Spleen (tissue), 11 donors: ENCODE measurements at regions not wholly inside any gene's neighbourhood (a gene's known extent, or its start where the extent isn't known, plus 50 kb on each side); places are given as distances from the start of the nearest gene placed in this dataset.

ENCODE experiments used
- DNase-seq: peaks from one replicate; pipeline ENCODE4 v3.0.0-alpha.2; 2020
- H3K27ac ChIP-seq, 8 donors: fragments of 200-600 bp; sonication (generic) in 7 of 8; 1 replicate in 4 of 8; 2 replicates in 4 of 8; pipeline versions ENCODE4 v1.5.0 to v1.8.0; 2016 to 2021; ENCODE audit warnings: inconsistent platforms in 4 of 8, mild to moderate bottlenecking in 4 of 8, moderate library complexity in 1 of 8
- H3K27me3 ChIP-seq, 7 donors: fragments of 200-600 bp; sonication (generic) in 6 of 7; replicated peaks in 1 of 7; 1 replicate in 4 of 7; 2 replicates in 3 of 7; pipeline versions ENCODE4 v1.5.0 to v1.8.0; 2016 to 2021; ENCODE audit warnings: inconsistent platforms in 3 of 7, mild to moderate bottlenecking in 1 of 7
- H3K36me3 ChIP-seq, 6 donors: fragments of 200-600 bp; sonication (generic) in 5 of 6; 1 replicate in 4 of 6; 2 replicates in 2 of 6; pipeline versions ENCODE4 v1.5.0 to v1.8.0; 2016 to 2021; ENCODE audit warnings: inconsistent platforms in 2 of 6
- H3K4me1 ChIP-seq, 6 donors: fragments of 200-600 bp; sonication (generic) in 5 of 6; 1 replicate in 3 of 6; 2 replicates in 3 of 6; pipeline versions ENCODE4 v1.5.0 to v1.8.0; 2016 to 2021; ENCODE audit warnings: inconsistent platforms in 3 of 6
- H3K4me3 ChIP-seq, 8 donors: fragments of 200-600 bp; sonication (generic) in 7 of 8; 1 replicate in 4 of 8; 2 replicates in 4 of 8; pipeline versions ENCODE4 v1.5.0 to v1.8.0; 2016 to 2021; ENCODE audit warnings: inconsistent platforms in 4 of 8, mild to moderate bottlenecking in 4 of 8, moderate library complexity in 2 of 8
- H3K9me3 ChIP-seq, 8 donors: fragments of 200-600 bp; sonication (generic) in 7 of 8; 1 replicate in 4 of 8; 2 replicates in 4 of 8; pipeline versions ENCODE4 v1.5.0 to v1.8.0; 2016 to 2021; ENCODE audit warnings: inconsistent platforms in 4 of 8
- POLR2A ChIP-seq, 3 donors: fragments of 450-650 bp; IDR thresholded peaks; one replicate each; pipeline ENCODE4 v1.5.1; 2017; ENCODE audit warnings: antibody characterized with exemption in 3 of 3, mild to moderate bottlenecking in 1 of 3
- POLR2AphosphoS5 ChIP-seq, 3 donors: sonication (generic); formaldehyde crosslinking; IDR thresholded peaks; one replicate each; pipeline ENCODE4 v1.5.1; 2017; ENCODE audit warnings: antibody characterized with exemption in 3 of 3
- WGBS, 5 donors: extraction: QIAGEN DNeasy Blood & Tissue Kit in 3 of 5; methylation state at CpG; one replicate each; pipeline versions ENCODE4 v1.1.5 to v1.1.7; 2013 to 2018; 5-methylcytosine and 5-hydroxymethylcytosine counted together
- intact Hi-C: fragments of 100-400 bp; cut with DNase I; formaldehyde crosslinking; loops from one replicate; pipeline ENCODE4 v1.15.0; 2023; ENCODE audit warnings: low total_unique reads
- TF ChIP-seq, protein P1 (sequence below), 11 experiments: fragments of 200-600 bp in 7 of 11; fragments of 450-650 bp in 4 of 11; sonication (generic) in 4 of 11; IDR thresholded peaks in 8 of 11; conservative IDR thresholded peaks in 3 of 11; 1 replicate in 7 of 11; 2 replicates in 4 of 11; pipeline versions ENCODE4 v1.4.0 to v1.8.0; 2016 to 2021; ENCODE audit warnings: antibody characterized with exemption in 11 of 11, inconsistent platforms in 4 of 11, mild to moderate bottlenecking in 1 of 11
- donor health status: healthy with polysubstance abuse.
- donor health status: DM: no; HTN: no; CAD: no; lungs with moderate emphysema.
- donor health status: DM: no; HTN: no; CAD: no.
- donor health status: Bipolar disorder and iron deficiency.
- donor health status: healthy.
- donor health status: DM: no; HTN: no; CAD: no.
- donor health status: DM: yes; HTN: yes; CAD: no.

DNA sequence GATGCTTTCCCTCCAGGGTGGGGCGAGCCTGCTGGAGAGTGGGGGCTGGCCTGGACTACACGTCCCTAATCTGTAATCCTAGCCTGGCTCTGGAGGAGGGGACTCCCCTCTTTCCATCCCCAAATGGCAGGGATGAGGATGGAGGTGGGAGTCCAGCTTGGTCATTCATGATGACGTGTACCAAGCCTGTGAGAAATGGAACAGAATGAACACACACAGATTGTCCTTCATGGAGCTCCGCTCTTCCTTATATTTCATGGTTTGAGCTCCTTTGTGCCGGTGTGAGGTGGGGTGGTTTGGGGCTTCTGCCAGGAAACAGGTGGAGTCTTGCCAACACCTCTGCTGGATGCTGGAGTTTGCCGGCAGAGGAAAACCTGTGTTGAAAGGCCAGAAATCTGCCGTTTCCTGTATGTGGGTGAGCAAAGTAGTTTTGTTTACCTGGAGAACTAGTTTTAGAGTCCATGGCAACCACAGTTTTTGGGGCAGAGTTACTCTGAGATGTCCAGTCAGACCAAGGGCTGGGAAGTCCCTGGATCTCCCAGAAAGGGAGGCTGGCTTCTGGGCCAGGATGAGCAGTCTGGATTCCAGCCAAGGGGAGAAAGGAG, 417.6 kb upstream of the MEX3C start:
- H3K4me3 ChIP-seq, result no peak overlapping the region
- H3K4me1 ChIP-seq, result peaks cover 0 to 3% (median 0%) of the 10 kb centered on the region in 6 donors
- no peaks in the 10 kb centered on the region for H3K9me3 ChIP-seq
- DNase-seq, result no peak
- H3K27ac ChIP-seq, result no peak overlapping the region
- H3K36me3 ChIP-seq, result no peaks in the 10 kb centered on the region
- 60 to 68% (median 63%) methylated on average over 7 of the region's 7 CpGs for WGBS, 5 donors
- intact Hi-C loops, result no loop called here
- H3K27me3 ChIP-seq, result peaks cover 0 to 5% (median 0%) of the 10 kb centered on the region in 7 donors
- TF ChIP-seq POLR2AphosphoS5 (IDR thresholded peaks at IDR 0.05) (no peak), POLR2A (IDR thresholded peaks at IDR 0.05) (no peak)
- TF ChIP-seq, protein P1, sequence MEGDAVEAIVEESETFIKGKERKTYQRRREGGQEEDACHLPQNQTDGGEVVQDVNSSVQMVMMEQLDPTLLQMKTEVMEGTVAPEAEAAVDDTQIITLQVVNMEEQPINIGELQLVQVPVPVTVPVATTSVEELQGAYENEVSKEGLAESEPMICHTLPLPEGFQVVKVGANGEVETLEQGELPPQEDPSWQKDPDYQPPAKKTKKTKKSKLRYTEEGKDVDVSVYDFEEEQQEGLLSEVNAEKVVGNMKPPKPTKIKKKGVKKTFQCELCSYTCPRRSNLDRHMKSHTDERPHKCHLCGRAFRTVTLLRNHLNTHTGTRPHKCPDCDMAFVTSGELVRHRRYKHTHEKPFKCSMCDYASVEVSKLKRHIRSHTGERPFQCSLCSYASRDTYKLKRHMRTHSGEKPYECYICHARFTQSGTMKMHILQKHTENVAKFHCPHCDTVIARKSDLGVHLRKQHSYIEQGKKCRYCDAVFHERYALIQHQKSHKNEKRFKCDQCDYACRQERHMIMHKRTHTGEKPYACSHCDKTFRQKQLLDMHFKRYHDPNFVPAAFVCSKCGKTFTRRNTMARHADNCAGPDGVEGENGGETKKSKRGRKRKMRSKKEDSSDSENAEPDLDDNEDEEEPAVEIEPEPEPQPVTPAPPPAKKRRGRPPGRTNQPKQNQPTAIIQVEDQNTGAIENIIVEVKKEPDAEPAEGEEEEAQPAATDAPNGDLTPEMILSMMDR (IDR thresholded peaks at IDR 0.05 in 8 of 11, conservative IDR thresholded peaks at IDR 0.05 in 3 of 11), result no peak

DNA sequence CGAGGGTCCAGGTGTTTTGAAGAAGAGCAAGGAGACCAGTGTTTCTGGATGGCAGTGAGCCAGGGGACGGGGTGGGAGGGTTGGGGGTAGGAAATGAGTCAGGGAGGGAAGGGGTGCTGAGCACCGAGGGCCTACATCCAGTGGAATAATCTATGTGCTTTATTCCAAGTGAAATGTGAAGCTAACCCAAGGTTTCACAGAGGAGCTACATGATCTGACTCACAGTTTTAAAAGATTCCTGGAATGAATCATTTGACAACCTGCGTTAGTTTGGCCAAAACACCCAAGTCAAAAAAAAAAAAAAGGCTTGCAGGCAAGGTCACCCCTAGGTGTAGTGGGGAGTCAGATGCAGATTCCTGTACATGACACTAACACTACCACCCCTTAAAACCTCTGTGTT, 419.7 kb upstream of the MEX3C start:
- H3K9me3 ChIP-seq, result no peaks in the 10 kb centered on the region
- DNase-seq, result no peak
- TF ChIP-seq POLR2AphosphoS5 (IDR thresholded peaks at IDR 0.05), result no peak
- TF ChIP-seq POLR2A (IDR thresholded peaks at IDR 0.05), result no peak
- TF ChIP-seq, protein P1 (IDR thresholded peaks at IDR 0.05 in 8 of 11, conservative IDR thresholded peaks at IDR 0.05 in 3 of 11), result no peak
- H3K27ac ChIP-seq, result no peak overlapping the region
- WGBS, 5 donors, result 47 to 72% (median 63%) methylated on average over 4 of the region's 4 CpGs
- intact Hi-C loops, result no loop called here
- H3K36me3 ChIP-seq, result no peaks in the 10 kb centered on the region
- H3K27me3 ChIP-seq, result peaks cover 0 to 16% (median 0%) of the 10 kb centered on the region in 7 donors
- no peak overlapping the region for H3K4me3 ChIP-seq
- peaks cover 0 to 4% (median 0%) of the 10 kb centered on the region in 6 donors for H3K4me1 ChIP-seq

DNA sequence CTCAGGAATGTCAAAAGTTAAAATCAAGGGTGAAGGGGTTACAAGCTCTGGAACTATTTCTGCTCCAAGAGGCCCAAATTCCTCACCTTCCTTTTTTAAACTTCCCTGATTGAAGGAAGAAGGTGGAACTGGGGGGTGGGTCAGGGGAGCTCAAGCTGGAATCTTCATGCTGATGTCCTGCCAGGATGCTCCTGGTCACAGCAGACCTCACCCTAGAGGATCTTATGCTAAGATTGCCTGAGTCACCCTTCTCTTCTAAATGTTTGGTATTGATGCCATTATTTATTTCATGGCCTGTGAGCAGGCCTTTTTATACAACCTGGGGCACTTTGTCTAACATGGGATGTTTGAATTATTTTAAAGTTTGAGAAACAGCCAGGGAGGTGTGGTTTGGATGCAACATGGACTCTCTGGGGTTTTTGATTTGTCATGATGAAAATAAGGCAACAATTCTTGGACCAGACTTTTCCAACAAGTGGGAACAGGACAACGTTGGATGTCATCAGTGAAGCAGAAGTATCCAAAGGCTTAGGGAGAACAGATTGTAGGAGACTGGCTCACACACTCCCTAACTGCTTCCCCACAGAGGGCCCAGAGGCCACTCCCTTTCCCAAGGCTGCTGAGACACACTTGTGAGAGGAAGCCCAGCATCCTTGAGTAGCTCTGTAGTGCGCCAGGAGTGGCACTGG, 420.2 kb upstream of the MEX3C start:
- Histone ChIP-seq H3K27ac (no peak overlapping the region), H3K36me3 (no peaks in the 10 kb centered on the region), H3K4me1 (peaks cover 0 to 4% (median 0%) of the 10 kb centered on the region in 6 donors), H3K27me3 (peaks cover 0 to 21% (median 5%) of the 10 kb centered on the region in 7 donors), H3K9me3 (no peaks in the 10 kb centered on the region), H3K4me3 (no peak overlapping the region)
- DNase-seq, result no peak
- intact Hi-C loops, result no loop called here
- TF ChIP-seq POLR2A (IDR thresholded peaks at IDR 0.05) (no peak), POLR2AphosphoS5 (IDR thresholded peaks at IDR 0.05) (no peak)
- TF ChIP-seq, protein P1 (IDR thresholded peaks at IDR 0.05 in 8 of 11, conservative IDR thresholded peaks at IDR 0.05 in 3 of 11), result no peak
- 60 to 84% (median 70%) methylated on average over 2 of the region's 2 CpGs for WGBS, 5 donors

DNA sequence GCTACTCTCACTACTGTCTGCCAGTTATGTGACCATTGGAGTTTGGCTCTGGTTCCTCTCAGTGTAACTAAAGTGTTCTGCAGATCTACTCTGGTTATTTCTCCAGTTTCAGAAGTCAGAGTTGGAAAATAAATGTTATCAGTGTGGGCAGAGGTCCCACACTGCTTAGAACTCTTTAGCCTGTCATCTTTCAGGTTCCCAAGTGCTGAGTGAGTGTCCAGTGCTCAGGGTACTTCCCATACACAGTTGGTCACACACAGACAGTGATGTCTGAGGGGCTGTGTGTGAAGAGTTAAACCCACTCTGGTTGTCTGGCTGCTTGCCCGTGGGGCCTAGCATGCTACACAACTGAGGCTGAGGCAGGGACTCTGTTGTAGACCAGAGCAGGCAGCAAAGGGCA, 421.8 kb upstream of the MEX3C start:
- Histone ChIP-seq H3K4me3 (no peak overlapping the region), H3K9me3 (no peaks in the 10 kb centered on the region), H3K4me1 (peaks cover 0 to 4% (median 0%) of the 10 kb centered on the region in 6 donors), H3K27me3 (peaks cover 0 to 27% (median 5%) of the 10 kb centered on the region in 7 donors), H3K36me3 (no peaks in the 10 kb centered on the region), H3K27ac (no peak overlapping the region)
- intact Hi-C loops, result no loop called here
- 40 to 76% (median 59%) methylated on average over 1 of the region's 1 CpG for WGBS, 5 donors
- DNase-seq, result no peak
- TF ChIP-seq, protein P1 (IDR thresholded peaks at IDR 0.05 in 8 of 11, conservative IDR thresholded peaks at IDR 0.05 in 3 of 11), result no peak
- TF ChIP-seq POLR2A (IDR thresholded peaks at IDR 0.05) (no peak), POLR2AphosphoS5 (IDR thresholded peaks at IDR 0.05) (no peak)
